DND-41 (cell line): ENCODE measurements at regions not wholly inside any gene's neighbourhood (a gene's known extent, or its start where the extent isn't known, plus 50 kb on each side); places are given as distances from the start of the nearest gene placed in this dataset.

Source experiments
- ATAC-seq: fragments of 200-7000 bp; cut with Tn5 transposase; 3 replicates; pipeline ENCODE4 v1.9.1; 2021; ENCODE audit warnings: low read depth; ENCODE audit not compliant: insufficient read depth
- DNase-seq: peaks from one replicate; pipeline ENCODE4 v3.0.0-alpha.2; 2020
- H2AFZ ChIP-seq: 2 replicates; pipeline ENCODE4 v1.6.0; 2012; ENCODE audit warnings: low read depth, low read length
- H3K27ac ChIP-seq: 2 replicates; pipeline ENCODE4 v1.5.1; 2012; ENCODE audit warnings: low read length, inconsistent platforms
- H3K27me3 ChIP-seq: fragments of 200-600 bp; sonication (generic); 2 replicates; pipeline ENCODE4 v1.6.0; 2012; ENCODE audit warnings: low read length, mild to moderate bottlenecking, inconsistent platforms; ENCODE audit not compliant: insufficient read depth, poor library complexity
- H3K36me3 ChIP-seq: 2 replicates; pipeline ENCODE4 v1.5.1; 2012; ENCODE audit warnings: low read length, inconsistent platforms; ENCODE audit not compliant: insufficient read depth
- H3K4me1 ChIP-seq: 2 replicates; pipeline ENCODE4 v1.5.1; 2012; ENCODE audit warnings: mild to moderate bottlenecking, low read length; ENCODE audit not compliant: insufficient read depth
- H3K4me2 ChIP-seq: 2 replicates; pipeline ENCODE4 v1.6.0; 2012; ENCODE audit warnings: mild to moderate bottlenecking, moderate library complexity, low read length, inconsistent platforms; ENCODE audit not compliant: insufficient read depth
- H3K4me3 ChIP-seq, 2 experiments: fragments of 200-600 bp in 1 of 2; shearing (Covaris generic) in 1 of 2; 2 replicates each; pipeline ENCODE4 v1.5.1; 2012 to 2016; ENCODE audit warnings: inconsistent platforms in 2 of 2, low read length in 2 of 2, mild to moderate bottlenecking in 2 of 2, low read depth in 1 of 2, moderate library complexity in 1 of 2
- H3K79me2 ChIP-seq: 2 replicates; pipeline ENCODE4 v1.6.0; 2012; ENCODE audit warnings: low read length, inconsistent platforms; ENCODE audit not compliant: insufficient read depth
- H3K9ac ChIP-seq: 2 replicates; pipeline ENCODE4 v1.6.0; 2012; ENCODE audit warnings: low read depth, mild to moderate bottlenecking, inconsistent platforms, low read length, moderate library complexity
- H3K9me3 ChIP-seq: 2 replicates; pipeline ENCODE4 v1.5.1; 2012; ENCODE audit warnings: low read length, moderate library complexity, mild to moderate bottlenecking, inconsistent platforms; ENCODE audit not compliant: insufficient read depth, severe bottlenecking
- H4K20me1 ChIP-seq: 2 replicates; pipeline ENCODE4 v1.6.0; 2012; ENCODE audit warnings: low read length; ENCODE audit not compliant: insufficient read depth
- EZH2 ChIP-seq: IDR thresholded peaks from 3 replicates; pipeline ENCODE4 v1.6.1; 2012; ENCODE audit warnings: borderline replicate concordance, low read depth, mild to moderate bottlenecking, moderate library complexity, low read length, inconsistent platforms; ENCODE audit not compliant: severe bottlenecking
- TF ChIP-seq, protein P1 (sequence below): IDR thresholded peaks from 2 replicates; pipeline ENCODE4 v1.5.1; 2012; ENCODE audit warnings: borderline replicate concordance, low read length, moderate library complexity, mild to moderate bottlenecking; ENCODE audit not compliant: poor library complexity, severe bottlenecking; ENCODE audit errors: extremely low read depth

GRCh38 chr10:93182790-93183189 lies 109.1 kb downstream of the CYP26A1 start:
- Histone ChIP-seq H2AFZ (no peak overlapping the region), H3K4me3 (no peak overlapping the region), H3K4me1 (no peaks in the 10 kb centered on the region), H3K27me3 (peaks cover 5% of the 10 kb centered on the region), H3K4me2 (no peak overlapping the region), H4K20me1 (no peaks in the 10 kb centered on the region), H3K9me3 (no peaks in the 10 kb centered on the region), H3K9ac (no peak overlapping the region), H3K36me3 (no peaks in the 10 kb centered on the region), H3K79me2 (no peaks in the 10 kb centered on the region), H3K27ac (no peak overlapping the region)
- DNase-seq (no peak), ATAC-seq (no peak)
- no peak for TF ChIP-seq EZH2
- TF ChIP-seq, protein P1, sequence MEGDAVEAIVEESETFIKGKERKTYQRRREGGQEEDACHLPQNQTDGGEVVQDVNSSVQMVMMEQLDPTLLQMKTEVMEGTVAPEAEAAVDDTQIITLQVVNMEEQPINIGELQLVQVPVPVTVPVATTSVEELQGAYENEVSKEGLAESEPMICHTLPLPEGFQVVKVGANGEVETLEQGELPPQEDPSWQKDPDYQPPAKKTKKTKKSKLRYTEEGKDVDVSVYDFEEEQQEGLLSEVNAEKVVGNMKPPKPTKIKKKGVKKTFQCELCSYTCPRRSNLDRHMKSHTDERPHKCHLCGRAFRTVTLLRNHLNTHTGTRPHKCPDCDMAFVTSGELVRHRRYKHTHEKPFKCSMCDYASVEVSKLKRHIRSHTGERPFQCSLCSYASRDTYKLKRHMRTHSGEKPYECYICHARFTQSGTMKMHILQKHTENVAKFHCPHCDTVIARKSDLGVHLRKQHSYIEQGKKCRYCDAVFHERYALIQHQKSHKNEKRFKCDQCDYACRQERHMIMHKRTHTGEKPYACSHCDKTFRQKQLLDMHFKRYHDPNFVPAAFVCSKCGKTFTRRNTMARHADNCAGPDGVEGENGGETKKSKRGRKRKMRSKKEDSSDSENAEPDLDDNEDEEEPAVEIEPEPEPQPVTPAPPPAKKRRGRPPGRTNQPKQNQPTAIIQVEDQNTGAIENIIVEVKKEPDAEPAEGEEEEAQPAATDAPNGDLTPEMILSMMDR: no peak

DNA sequence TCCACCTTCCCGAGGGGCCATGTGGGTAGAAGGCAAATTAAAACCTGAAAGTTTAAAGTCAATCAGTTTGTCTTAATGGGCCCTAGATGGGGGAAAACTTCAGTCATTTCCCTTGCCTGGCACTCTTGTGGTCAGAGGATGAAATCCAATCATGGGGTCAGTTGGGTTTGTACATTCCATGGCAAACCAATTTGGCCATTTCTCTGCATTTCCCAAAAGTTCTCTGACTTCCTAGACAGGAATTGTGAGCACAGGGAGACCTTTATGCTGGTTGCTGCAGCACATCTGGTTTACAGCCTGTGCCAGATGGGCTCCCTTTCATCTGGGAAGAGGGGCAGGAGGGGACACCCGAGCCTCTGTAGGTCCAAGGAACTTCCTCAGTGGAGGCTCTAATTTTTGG lies 113.0 kb downstream of the CYP26A1 start:
- Histone ChIP-seq H3K4me3 (no peak overlapping the region), H3K27ac (no peak overlapping the region), H3K9ac (no peak overlapping the region), H3K27me3 (no peaks in the 10 kb centered on the region), H2AFZ (no peak overlapping the region), H3K79me2 (no peaks in the 10 kb centered on the region), H3K4me2 (no peak overlapping the region), H3K36me3 (no peaks in the 10 kb centered on the region), H3K4me1 (no peaks in the 10 kb centered on the region), H4K20me1 (no peaks in the 10 kb centered on the region), H3K9me3 (no peaks in the 10 kb centered on the region)
- DNase-seq (no peak), ATAC-seq (no peak)
- TF ChIP-seq, protein P1: no peak
- no peak for TF ChIP-seq EZH2

DNA sequence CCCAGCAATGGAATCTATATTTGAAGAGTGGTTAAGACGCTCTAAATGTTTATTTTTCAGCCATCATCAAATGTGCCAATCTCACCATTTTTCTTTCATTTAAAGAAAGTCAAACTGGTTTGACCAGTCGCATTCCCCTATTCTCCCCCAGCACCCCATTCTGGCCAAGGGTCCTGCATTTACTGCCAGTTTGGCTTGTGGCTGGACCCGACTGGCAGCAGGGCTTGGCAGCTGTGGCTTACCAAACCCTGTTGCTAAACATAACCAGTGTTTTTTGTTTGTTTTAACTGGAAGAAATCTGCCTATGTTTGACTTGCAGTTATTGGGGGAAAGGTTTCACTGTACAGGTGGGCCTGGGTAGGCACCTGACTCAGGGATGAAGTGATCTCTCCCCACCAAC lies 116.3 kb downstream of the CYP26A1 start:
- Histone ChIP-seq H2AFZ (no peak overlapping the region), H3K4me1 (no peaks in the 10 kb centered on the region), H3K4me2 (no peak overlapping the region), H3K27ac (no peak overlapping the region), H4K20me1 (no peaks in the 10 kb centered on the region), H3K9me3 (no peaks in the 10 kb centered on the region), H3K79me2 (no peaks in the 10 kb centered on the region), H3K4me3 (no peak overlapping the region), H3K36me3 (no peaks in the 10 kb centered on the region), H3K9ac (no peak overlapping the region), H3K27me3 (peaks cover 4% of the 10 kb centered on the region)
- DNase-seq (no peak), ATAC-seq (no peak)
- TF ChIP-seq, protein P1: no peak
- TF ChIP-seq EZH2: no peak

DNA sequence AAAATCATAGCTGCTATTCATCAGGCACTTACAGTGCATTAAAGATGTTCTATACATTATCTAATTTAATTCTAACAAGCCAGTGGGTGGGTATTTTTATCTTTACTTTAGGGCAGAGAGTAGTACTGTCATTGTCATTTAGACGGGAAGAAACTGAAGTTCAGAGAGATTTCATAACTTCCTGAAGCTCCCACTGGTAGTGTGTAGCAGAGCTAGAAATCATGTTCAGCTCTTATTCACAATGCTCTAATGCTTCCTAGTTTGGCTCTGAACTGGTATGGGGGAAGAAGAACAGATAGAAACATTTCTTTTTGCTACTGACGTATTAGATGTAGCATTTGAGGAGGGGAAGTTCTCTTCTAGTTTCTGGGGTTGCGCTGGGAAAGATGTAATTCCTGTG lies 116.7 kb downstream of the CYP26A1 start:
- Histone ChIP-seq H3K27ac (no peak overlapping the region), H3K4me2 (no peak overlapping the region), H2AFZ (no peak overlapping the region), H3K36me3 (no peaks in the 10 kb centered on the region), H3K4me1 (no peaks in the 10 kb centered on the region), H4K20me1 (no peaks in the 10 kb centered on the region), H3K9me3 (no peaks in the 10 kb centered on the region), H3K9ac (no peak overlapping the region), H3K79me2 (no peaks in the 10 kb centered on the region), H3K27me3 (peaks cover 4% of the 10 kb centered on the region), H3K4me3 (no peak overlapping the region)
- DNase-seq (no peak), ATAC-seq (no peak)
- TF ChIP-seq, protein P1: no peak
- no peak for TF ChIP-seq EZH2
